ENCODE measurements at regions not wholly inside any gene's neighbourhood (a gene's known extent, or its start where the extent isn't known, plus 50 kb on each side); places are given as distances from the start of the nearest gene placed in this dataset.

DNA sequence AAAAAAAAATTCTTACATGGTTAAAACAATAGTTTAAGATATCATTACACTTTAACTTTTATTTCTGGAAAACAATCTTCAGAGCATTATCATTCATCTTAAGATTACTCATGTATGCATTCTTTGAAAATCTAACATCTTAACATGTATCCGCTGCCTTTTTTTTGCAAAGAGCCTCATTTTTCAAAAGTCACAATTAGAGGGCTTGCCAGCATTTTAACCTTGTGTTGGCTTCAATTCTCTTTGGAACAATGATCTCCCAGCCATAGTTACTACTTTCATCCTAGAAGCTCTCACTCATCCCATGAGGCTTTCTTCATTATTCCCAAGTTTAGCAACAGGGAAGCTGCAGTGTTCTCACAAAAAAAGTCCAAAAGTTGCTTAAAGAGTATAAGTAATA, 330.8 kb downstream of the BCKDHB start:
- no peak for TF ChIP-seq EZH2phosphoT487 (IDR thresholded peaks at IDR 0.05; ENCODE audit: borderline replicate concordance, low read length)
- TF ChIP-seq, protein P1, sequence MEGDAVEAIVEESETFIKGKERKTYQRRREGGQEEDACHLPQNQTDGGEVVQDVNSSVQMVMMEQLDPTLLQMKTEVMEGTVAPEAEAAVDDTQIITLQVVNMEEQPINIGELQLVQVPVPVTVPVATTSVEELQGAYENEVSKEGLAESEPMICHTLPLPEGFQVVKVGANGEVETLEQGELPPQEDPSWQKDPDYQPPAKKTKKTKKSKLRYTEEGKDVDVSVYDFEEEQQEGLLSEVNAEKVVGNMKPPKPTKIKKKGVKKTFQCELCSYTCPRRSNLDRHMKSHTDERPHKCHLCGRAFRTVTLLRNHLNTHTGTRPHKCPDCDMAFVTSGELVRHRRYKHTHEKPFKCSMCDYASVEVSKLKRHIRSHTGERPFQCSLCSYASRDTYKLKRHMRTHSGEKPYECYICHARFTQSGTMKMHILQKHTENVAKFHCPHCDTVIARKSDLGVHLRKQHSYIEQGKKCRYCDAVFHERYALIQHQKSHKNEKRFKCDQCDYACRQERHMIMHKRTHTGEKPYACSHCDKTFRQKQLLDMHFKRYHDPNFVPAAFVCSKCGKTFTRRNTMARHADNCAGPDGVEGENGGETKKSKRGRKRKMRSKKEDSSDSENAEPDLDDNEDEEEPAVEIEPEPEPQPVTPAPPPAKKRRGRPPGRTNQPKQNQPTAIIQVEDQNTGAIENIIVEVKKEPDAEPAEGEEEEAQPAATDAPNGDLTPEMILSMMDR (IDR thresholded peaks at IDR 0.05; ENCODE audit: low read depth, low read length, poor library complexity, severe bottlenecking): no peak

Measured in DOHH2 (cell line).